Large intestine (tissue), 3 donors: ENCODE measurements at regions not wholly inside any gene's neighbourhood (a gene's known extent, or its start where the extent isn't known, plus 50 kb on each side); places are given as distances from the start of the nearest gene placed in this dataset.

Experiments
- DNase-seq, 2 donors: peaks; one replicate each; pipeline versions ENCODE4 v3.0.0 to v3.0.0-alpha.2; 2013
- H3K27ac ChIP-seq: one replicate; pipeline ENCODE4 v1.5.1; 2013; ENCODE audit warnings: low read length
- H3K27me3 ChIP-seq: 2 replicates; pipeline ENCODE4 v1.6.1; 2013; ENCODE audit warnings: low read length; ENCODE audit not compliant: control insufficient read depth, insufficient read depth
- H3K36me3 ChIP-seq: 2 replicates; pipeline ENCODE4 v1.6.1; 2013; ENCODE audit warnings: low read length; ENCODE audit not compliant: control insufficient read depth, insufficient read depth
- H3K4me1 ChIP-seq: one replicate; pipeline ENCODE4 v1.6.1; 2013; ENCODE audit warnings: low read length; ENCODE audit not compliant: control insufficient read depth, insufficient read depth
- H3K4me3 ChIP-seq: one replicate; pipeline ENCODE4 v1.5.1; 2013; ENCODE audit warnings: low read length
- H3K9me3 ChIP-seq: one replicate; pipeline ENCODE4 v1.6.1; 2013; ENCODE audit warnings: mild to moderate bottlenecking, low read depth, low read length, moderate library complexity; ENCODE audit not compliant: control insufficient read depth
- WGBS: methylation state at CpG from one replicate; pipeline ENCODE4 v1.1.5; 2013; ENCODE audit warnings: low lambda C conversion rate; ENCODE audit not compliant: insufficient coverage; 5-methylcytosine and 5-hydroxymethylcytosine counted together

DNA sequence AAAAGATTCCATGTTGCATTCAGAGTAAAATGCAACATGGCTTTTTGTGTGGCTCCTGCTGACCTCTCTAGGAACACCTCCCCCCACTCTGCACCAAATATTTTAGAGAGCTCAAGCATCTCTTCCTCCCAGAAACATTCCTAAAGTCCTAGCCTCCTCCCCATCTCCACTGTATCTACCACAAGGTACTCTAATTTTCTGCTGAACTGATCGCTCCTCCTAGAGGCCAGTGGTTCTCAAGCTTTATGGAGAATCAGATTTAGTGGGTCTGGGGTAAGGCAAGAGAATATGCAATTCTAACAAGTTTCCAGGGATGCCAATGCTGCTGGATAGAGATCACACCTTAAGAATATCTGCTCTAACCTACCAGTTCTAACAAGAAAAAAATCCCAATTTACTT, 89.5 kb upstream of the HNRNPA3 start:
- Histone ChIP-seq H3K9me3 (no peaks in the 10 kb centered on the region), H3K36me3 (no peaks in the 10 kb centered on the region), H3K4me3 (no peak overlapping the region), H3K4me1 (no peaks in the 10 kb centered on the region), H3K27me3 (peaks cover 7% of the 10 kb centered on the region), H3K27ac (no peak overlapping the region)
- no peak for DNase-seq
- no CpG with 5 or more reads among the region's 1 CpG for WGBS

DNA sequence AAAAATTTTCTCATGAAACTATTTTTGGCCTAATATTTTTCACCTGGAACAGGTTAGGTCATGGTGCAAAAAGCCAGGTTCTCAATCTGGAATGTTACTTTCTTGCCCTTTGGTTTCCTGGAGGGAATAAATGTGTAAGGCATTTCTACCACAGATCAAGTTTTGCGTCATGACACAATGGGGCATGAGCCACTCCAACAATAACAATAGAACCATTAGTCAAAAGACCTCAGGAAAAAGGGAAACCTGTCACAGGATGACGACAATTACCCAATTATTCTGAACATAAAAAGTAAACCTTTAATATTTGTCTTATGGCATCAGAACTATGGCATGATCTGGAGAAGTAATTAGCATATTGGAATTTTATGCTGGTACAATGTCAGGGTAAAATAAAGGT, 88.2 kb upstream of the HNRNPA3 start:
- WGBS = 100% methylated on average over 1 of the region's 2 CpGs
- H3K36me3 ChIP-seq = no peaks in the 10 kb centered on the region
- no peak for DNase-seq
- H3K27me3 ChIP-seq = peaks cover 7% of the 10 kb centered on the region
- no peaks in the 10 kb centered on the region for H3K4me1 ChIP-seq
- H3K9me3 ChIP-seq = no peaks in the 10 kb centered on the region
- no peak overlapping the region for H3K27ac ChIP-seq
- no peak overlapping the region for H3K4me3 ChIP-seq

DNA sequence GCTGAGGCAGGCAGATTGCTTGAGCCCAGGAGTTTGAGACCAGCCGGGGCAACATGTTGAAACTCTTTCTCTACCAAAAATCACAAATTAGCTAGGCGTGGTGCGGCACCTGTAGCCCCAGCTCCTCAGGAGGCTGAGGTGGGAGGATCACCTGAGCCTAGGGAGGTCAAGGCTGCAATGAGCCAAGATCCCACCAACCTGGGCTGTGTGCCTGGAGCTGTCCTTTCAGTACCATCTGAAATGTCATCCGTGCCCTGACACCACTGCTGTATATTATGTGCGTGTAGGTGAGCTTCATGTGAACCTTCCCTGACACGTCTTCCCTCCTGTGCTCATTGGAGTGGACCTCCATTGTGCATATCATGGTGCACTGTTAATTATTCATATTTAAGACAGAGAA, 84.8 kb upstream of the HNRNPA3 start:
- no peak overlapping the region for H3K4me3 ChIP-seq
- H3K27me3 ChIP-seq = peaks cover 7% of the 10 kb centered on the region
- WGBS = no CpG with 5 or more reads among the region's 6 CpGs
- H3K27ac ChIP-seq = no peak overlapping the region
- no peak for DNase-seq
- no peaks in the 10 kb centered on the region for H3K4me1 ChIP-seq
- no peaks in the 10 kb centered on the region for H3K36me3 ChIP-seq
- H3K9me3 ChIP-seq = no peaks in the 10 kb centered on the region

DNA sequence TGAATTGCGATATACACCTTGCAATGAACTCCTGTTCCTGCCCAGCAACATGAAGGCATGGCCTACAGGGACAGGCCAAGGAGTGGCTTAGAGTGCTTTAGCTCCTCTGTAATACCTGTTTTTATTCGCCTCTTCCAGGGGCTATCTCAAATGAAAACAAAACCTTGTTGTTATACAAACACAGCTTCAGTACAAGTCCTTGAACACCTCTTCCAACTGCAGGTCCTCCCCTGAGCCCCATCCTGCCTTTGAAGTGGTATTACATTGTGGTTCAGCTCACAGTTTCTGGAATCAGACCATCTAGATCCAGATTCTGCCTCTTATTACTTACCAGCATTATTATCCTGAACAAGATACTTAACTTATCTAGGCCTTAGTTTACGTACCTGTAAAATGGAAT, 83.0 kb upstream of the HNRNPA3 start:
- H3K9me3 ChIP-seq = no peaks in the 10 kb centered on the region
- DNase-seq = no peak
- no peak overlapping the region for H3K27ac ChIP-seq
- no peak overlapping the region for H3K4me3 ChIP-seq
- no CpG with 5 or more reads among the region's 3 CpGs for WGBS
- H3K4me1 ChIP-seq = no peaks in the 10 kb centered on the region
- peaks cover 4% of the 10 kb centered on the region for H3K27me3 ChIP-seq
- H3K36me3 ChIP-seq = no peaks in the 10 kb centered on the region

- Histone ChIP-seq H3K4me3 (no peak overlapping the region), H3K9me3 (no peaks in the 10 kb centered on the region)
- DNase-seq = no peak
Observed at GRCh38 chr2:177131858-177132257, 80.7 kb upstream of the HNRNPA3 start.

DNA sequence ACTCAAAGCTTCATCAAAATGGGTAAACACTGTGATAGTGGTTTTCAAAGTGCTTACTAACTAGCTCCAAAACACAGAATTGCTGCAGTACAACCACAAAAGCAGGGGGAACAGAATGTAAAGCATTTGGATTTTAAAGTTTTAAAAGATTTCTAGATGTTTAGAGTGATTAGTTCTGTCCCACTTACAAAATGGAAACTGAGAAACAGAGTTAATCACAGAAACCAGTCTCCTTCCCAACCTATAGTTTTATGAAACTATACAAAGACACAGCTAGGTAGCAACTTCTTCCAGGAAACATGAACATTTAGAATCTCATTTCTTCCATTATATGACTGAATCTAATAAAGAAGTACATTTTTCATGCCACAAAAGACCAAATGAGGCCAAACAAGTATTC, 73.8 kb upstream of the HNRNPA3 start:
- H3K27ac ChIP-seq = no peak overlapping the region
- no peaks in the 10 kb centered on the region for H3K4me1 ChIP-seq
- peaks cover 2% of the 10 kb centered on the region for H3K27me3 ChIP-seq
- H3K9me3 ChIP-seq = no peaks in the 10 kb centered on the region
- H3K4me3 ChIP-seq = no peak overlapping the region
- H3K36me3 ChIP-seq = no peaks in the 10 kb centered on the region
- no peak for DNase-seq

More at GRCh38 chr2:177131858-177132257, 80.7 kb upstream of the HNRNPA3 start:
- H3K27ac ChIP-seq = no peak overlapping the region
- no peaks in the 10 kb centered on the region for H3K4me1 ChIP-seq
- no peaks in the 10 kb centered on the region for H3K27me3 ChIP-seq
- no peaks in the 10 kb centered on the region for H3K36me3 ChIP-seq

- H3K4me1 ChIP-seq = no peaks in the 10 kb centered on the region
- H3K9me3 ChIP-seq = no peaks in the 10 kb centered on the region
- peaks cover 2% of the 10 kb centered on the region for H3K27me3 ChIP-seq
- DNase-seq = no peak
- H3K27ac ChIP-seq = no peak overlapping the region
- no peaks in the 10 kb centered on the region for H3K36me3 ChIP-seq
- H3K4me3 ChIP-seq = no peak overlapping the region
- WGBS = no CpG with 5 or more reads among the region's 3 CpGs
Observed at GRCh38 chr2:177141866-177142265, 70.7 kb upstream of the HNRNPA3 start.

DNA sequence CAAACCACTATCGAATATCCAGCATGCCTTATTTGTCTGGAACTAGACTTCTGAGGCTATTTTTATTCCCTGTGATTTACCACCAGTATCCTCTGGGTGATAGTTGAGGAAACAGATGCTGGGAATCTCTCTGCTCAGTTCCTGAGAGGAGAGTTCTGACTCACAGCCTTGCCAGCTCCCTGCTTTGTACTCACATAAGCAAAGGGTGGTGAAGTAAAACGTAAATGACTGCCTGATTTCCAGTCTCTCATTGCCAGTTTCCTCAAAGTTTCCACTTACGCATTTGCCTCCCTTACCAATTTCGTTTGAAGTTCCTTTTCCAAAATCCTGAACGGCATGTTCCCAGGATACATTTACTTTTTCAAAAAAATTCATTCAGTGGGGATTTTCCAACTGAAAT, 69.2 kb upstream of the HNRNPA3 start:
- DNase-seq = peak in 1 of 2 donors; percentile 5
- Histone ChIP-seq H3K4me3 (no peak overlapping the region), H3K27me3 (peaks cover 13% of the 10 kb centered on the region), H3K9me3 (no peaks in the 10 kb centered on the region), H3K36me3 (no peaks in the 10 kb centered on the region), H3K4me1 (no peaks in the 10 kb centered on the region), H3K27ac (no peak overlapping the region)
- whole genome bisulfite sequencing = 93% methylated on average over 2 of the region's 5 CpGs

DNA sequence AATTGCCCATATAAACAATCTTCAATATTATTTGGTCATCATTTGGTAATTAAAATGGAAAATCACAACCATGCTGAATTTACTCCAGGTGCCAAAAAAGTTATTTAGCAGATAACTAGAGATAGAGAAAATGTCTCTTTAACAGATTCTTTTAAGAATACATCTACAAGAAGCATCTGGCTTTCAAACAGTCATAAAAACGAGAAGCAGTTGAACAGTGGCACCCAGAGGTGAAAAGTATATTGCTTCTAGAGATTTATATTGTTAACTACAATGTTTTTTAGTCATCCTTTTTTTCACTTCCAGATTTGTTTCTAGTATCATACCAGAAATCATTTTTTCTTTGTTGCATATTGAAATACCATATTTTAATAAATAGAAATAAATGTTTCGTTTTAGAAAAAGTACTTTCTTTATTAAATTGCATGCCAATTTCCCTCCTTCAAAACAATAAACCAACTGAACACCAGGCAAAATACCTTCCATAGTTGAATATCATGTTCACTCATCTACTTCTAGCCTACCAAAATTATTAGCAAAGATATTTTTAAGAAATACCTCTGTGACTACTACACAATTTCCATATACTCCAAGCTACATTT, 65.4 kb upstream of the HNRNPA3 start:
- DNase-seq = peak in 1 of 2 donors; percentile 48
- H3K27me3 ChIP-seq = peaks cover 32% of the 10 kb centered on the region
- 8% methylated on average over 2 of the region's 2 CpGs for WGBS

DNA sequence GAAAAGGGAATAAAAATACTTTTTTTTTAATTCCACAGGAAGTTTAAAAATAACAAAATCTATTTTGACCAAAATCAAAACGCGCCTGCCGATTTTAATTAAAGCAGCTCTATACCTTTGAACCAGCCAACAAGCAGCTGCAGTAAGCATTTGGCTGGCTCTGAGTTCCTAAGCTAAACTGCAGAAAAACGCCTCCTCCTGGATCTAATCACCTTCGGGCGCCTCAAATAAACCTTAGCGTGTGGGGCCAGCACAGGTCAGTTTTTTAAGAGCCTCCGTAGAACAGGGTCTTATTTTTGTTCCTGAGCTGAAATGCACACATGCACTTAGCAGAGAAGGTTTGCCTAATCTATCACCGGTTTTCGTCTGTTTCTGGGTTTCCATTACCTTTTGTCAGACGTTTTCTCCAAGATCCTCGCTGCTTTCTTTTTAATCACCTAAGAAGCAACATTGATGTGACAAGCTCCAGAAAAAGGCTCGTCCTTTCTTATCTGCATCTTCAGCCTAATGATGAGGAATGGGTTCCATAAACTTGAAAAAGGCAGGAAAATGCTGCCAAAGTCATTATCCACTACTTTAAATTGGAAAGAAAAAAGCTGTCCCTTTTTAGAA, 64.7 kb upstream of the HNRNPA3 start:
- H3K4me1 ChIP-seq = no peaks in the 10 kb centered on the region
- no peak for DNase-seq
- WGBS = 20% methylated on average over 1 of the region's 13 CpGs
- no peaks in the 10 kb centered on the region for H3K36me3 ChIP-seq
- H3K27ac ChIP-seq = no peak overlapping the region
- no peaks in the 10 kb centered on the region for H3K9me3 ChIP-seq
- H3K27me3 ChIP-seq = peaks cover 32% of the 10 kb centered on the region
- no peak overlapping the region for H3K4me3 ChIP-seq

More for the DNA sequence above, 65.4 kb upstream of the HNRNPA3 start:
- no peaks in the 10 kb centered on the region for H3K9me3 ChIP-seq
- no peak overlapping the region for H3K4me3 ChIP-seq
- no peaks in the 10 kb centered on the region for H3K36me3 ChIP-seq
- H3K4me1 ChIP-seq = no peaks in the 10 kb centered on the region
- H3K27ac ChIP-seq = no peak overlapping the region

GRCh38 chr2:177148477-177149154, 64.0 kb upstream of the HNRNPA3 start:
- peak overlapping the region; percentile 4 for H3K4me3 ChIP-seq
- peaks cover 30% of the 10 kb centered on the region for H3K27me3 ChIP-seq
- H3K27ac ChIP-seq = no peak overlapping the region
- no peaks in the 10 kb centered on the region for H3K9me3 ChIP-seq
- no peaks in the 10 kb centered on the region for H3K4me1 ChIP-seq
- H3K36me3 ChIP-seq = no peaks in the 10 kb centered on the region
- WGBS = 33% methylated on average over 1 of the region's 25 CpGs
- DNase-seq = peak; percentile 54 to 76
